K562 (cell line): ENCODE measurements at regions not wholly inside any gene's neighbourhood (a gene's known extent, or its start where the extent isn't known, plus 50 kb on each side); places are given as distances from the start of the nearest gene placed in this dataset.

Experiments
- ATAC-seq: fragments of 200-7000 bp; cut with Tn5 transposase; 3 replicates; pipeline ENCODE4 v1.9.1; 2020; ENCODE audit warnings: moderate library complexity
- BruUV-seq: library from RNA; stranded (reverse); fragments of 400-500 nt; replicated peaks from 2 replicates; lab custom pipeline; 2021; lab: Mats Ljungman, UMichigan
- CTCF ChIA-PET: fragments of 300-600 bp; formaldehyde crosslinking; extraction: SDS; loops from one replicate; lab custom pipeline; 2021; ENCODE audit warnings: low intra/inter-chr PET ratio; lab: Yijun Ruan, JAX
- POLR2A ChIA-PET: fragments of 300-600, 350-650 bp; sonication (Branson Sonifier 250); formaldehyde crosslinking; extraction: SDS; loops from one replicate; lab custom pipeline; 2021; ENCODE audit warnings: antibody characterized with exemption, inconsistent platforms; lab: Yijun Ruan, JAX
- DNase-seq, 4 experiments: peaks; one replicate each; pipeline versions ENCODE4 v3.0.0 to v3.0.0-alpha.2; 2011 to 2018; ENCODE audit warnings: low spot score in 3 of 4, mixed read lengths in 3 of 4; ENCODE audit errors: extremely low read depth in 1 of 4
- FAIRE-seq: peaks from 2 replicates; lab custom pipeline; 2011; peaks lifted over from hg19 to GRCh38; lab: Jason Lieb, UNC
- H2AFZ ChIP-seq: 2 replicates; pipeline ENCODE4 v1.6.0; 2011; ENCODE audit warnings: low read depth, low read length, control low read depth, inconsistent platforms
- H3K27ac ChIP-seq: fragments of 200-600 bp; 3 replicates; pipeline ENCODE4 v1.8.0; 2011; ENCODE audit warnings: low read depth, mild to moderate bottlenecking, control low read depth, inconsistent platforms, low read length, moderate library complexity, mixed read lengths; ENCODE audit errors: extremely low read depth
- H3K27me3 ChIP-seq, 2 experiments: fragments of 300-600 bp in 1 of 2; 2 replicates in 1 of 2; 3 replicates in 1 of 2; pipeline versions ENCODE4 v1.6.0 to v1.8.0; 2011; ENCODE audit warnings: inconsistent platforms in 2 of 2, low read length in 2 of 2, mild to moderate bottlenecking in 1 of 2, mixed read lengths in 1 of 2, moderate library complexity in 1 of 2; ENCODE audit not compliant: control insufficient read depth in 2 of 2, insufficient read depth in 2 of 2
- H3K36me3 ChIP-seq: fragments of 300-600 bp; 3 replicates; pipeline ENCODE4 v1.8.0; 2011; ENCODE audit warnings: mild to moderate bottlenecking, low read length, inconsistent platforms; ENCODE audit not compliant: control insufficient read depth, insufficient read depth
- H3K4me1 ChIP-seq, 2 experiments: fragments of 200-600 bp in 1 of 2; replicated peaks in 1 of 2; 2 replicates in 1 of 2; 3 replicates in 1 of 2; pipeline versions ENCODE4 v1.5.1 to v1.8.0; 2011; ENCODE audit warnings: inconsistent platforms in 2 of 2, low read length in 2 of 2, mild to moderate bottlenecking in 1 of 2, mixed read lengths in 1 of 2, moderate library complexity in 1 of 2; ENCODE audit not compliant: control insufficient read depth in 2 of 2, insufficient read depth in 2 of 2
- H3K4me2 ChIP-seq: 2 replicates; pipeline ENCODE4 v1.6.1; 2011; ENCODE audit warnings: low read length, control low read depth, inconsistent platforms, mixed read lengths; ENCODE audit not compliant: insufficient read depth
- H3K4me3 ChIP-seq: fragments of 200-600 bp; sonication (generic), shearing (Covaris generic); 2 replicates; pipeline ENCODE4 v1.5.1; 2016; ENCODE audit warnings: control low read depth, inconsistent platforms
- H3K79me2 ChIP-seq: fragments of 200-600 bp; 3 replicates; pipeline ENCODE4 v1.8.0; 2011; ENCODE audit warnings: low read length, inconsistent platforms; ENCODE audit not compliant: control insufficient read depth, insufficient read depth
- H3K9ac ChIP-seq, 2 experiments: 2 replicates each; pipeline versions ENCODE4 v1.6.0 to v1.6.1; 2011; ENCODE audit warnings: low read depth in 2 of 2, low read length in 2 of 2, control low read depth in 1 of 2, inconsistent platforms in 1 of 2, mild to moderate bottlenecking in 1 of 2, mixed read lengths in 1 of 2; ENCODE audit not compliant: insufficient read depth in 1 of 2
- H3K9me1 ChIP-seq: one replicate; pipeline ENCODE4 v1.6.0; 2011; ENCODE audit warnings: inconsistent platforms, mild to moderate bottlenecking, low read length, moderate library complexity; ENCODE audit not compliant: control insufficient read depth, insufficient read depth
- H3K9me3 ChIP-seq: replicated peaks from 2 replicates; pipeline ENCODE4 v1.5.1; 2011; ENCODE audit warnings: low read depth, low read length, inconsistent platforms; ENCODE audit not compliant: control insufficient read depth, insufficient read depth
- H4K20me1 ChIP-seq: replicated peaks from 2 replicates; pipeline ENCODE4 v1.6.1; 2011; ENCODE audit warnings: low read length, inconsistent platforms, mixed read lengths; ENCODE audit not compliant: control insufficient read depth, insufficient read depth
- BMI1 ChIP-seq: fragments of 150-350 bp; IDR thresholded peaks from 2 replicates; pipeline ENCODE4 v1.6.1; 2014; ENCODE audit warnings: low read length
- MNT ChIP-seq, 2 experiments: fragments of 450-650 bp; conservative IDR thresholded peaks; 2 replicates each; pipeline ENCODE4 v1.6.1; 2017; ENCODE audit warnings: mild to moderate bottlenecking in 2 of 2, moderate library complexity in 2 of 2
- ZNF316 ChIP-seq: fragments of 450-650 bp; IDR thresholded peaks from 2 replicates; pipeline ENCODE4 v1.6.1; 2016
- ZNF444 ChIP-seq: fragments of 250-450 bp; sonication (Bioruptor Pico); IDR thresholded peaks from 2 replicates; pipeline ENCODE4 v1.4.0; 2020; ENCODE audit warnings: mild to moderate bottlenecking, moderate library complexity
- ZNF77 ChIP-seq: fragments of 250-450 bp; sonication (Bioruptor Pico); IDR thresholded peaks from 2 replicates; pipeline ENCODE4 v1.5.0; 2020
- WGBS: fragments of 100-300 bp; shearing (Covaris generic); methylation state at CpG from one replicate; pipeline ENCODE4 v1.1.6; 2016; ENCODE audit warnings: low coverage, mixed read lengths; ENCODE audit not compliant: insufficient coverage; ENCODE audit errors: missing lambda C conversion rate; 5-methylcytosine and 5-hydroxymethylcytosine counted together
- in situ Hi-C: fragments of 300-500 bp; cut with MboI; formaldehyde crosslinking; loops from 4 replicates; pipeline ENCODE4 v1.15.0; 2018; ENCODE audit warnings: inconsistent platforms, mixed read lengths
- intact Hi-C: fragments of 100-400 bp; cut with micrococcal nuclease; formaldehyde crosslinking; loops from 2 replicates; pipeline ENCODE4 v1.14.2; 2022

GRCh38 chrX:26387906-26388305 lies 171.9 kb downstream of the MAGEB5 start:
- H3K27ac ChIP-seq: no peak overlapping the region
- no TSS peak for BruUV-seq
- no peak overlapping the region for H3K4me2 ChIP-seq
- TF ChIP-seq ZNF316 (no peak), ZNF444 (no peak), MNT (conservative IDR thresholded peaks at IDR 0.05) (no peak), ZNF77 (CRISPR knock-in tag) (no peak), BMI1 (no peak)
- H3K36me3 ChIP-seq: no peaks in the 10 kb centered on the region
- no peak overlapping the region for H3K4me3 ChIP-seq
- no peaks in the 10 kb centered on the region for H3K79me2 ChIP-seq
- no peak for FAIRE-seq
- H3K4me1 ChIP-seq: no peaks in the 10 kb centered on the region
- POLR2A ChIA-PET: no interaction called here
- no peak for DNase-seq
- H3K9me1 ChIP-seq: no peaks in the 10 kb centered on the region
- no peak overlapping the region for H3K9ac ChIP-seq
- CTCF ChIA-PET: no interaction called here
- H2AFZ ChIP-seq: no peak overlapping the region
- WGBS: 0% methylated on average over 4 of the region's 4 CpGs
- intact Hi-C loops (no loop called here), in situ Hi-C loops (no loop called here)
- H3K27me3 ChIP-seq: no peaks in the 10 kb centered on the region
- no peak for ATAC-seq
- H4K20me1 ChIP-seq: no peaks in the 10 kb centered on the region
- H3K9me3 ChIP-seq: no peaks in the 10 kb centered on the region
